Endothelial cell of umbilical vein (primary cell): ENCODE measurements at regions not wholly inside any gene's neighbourhood (a gene's known extent, or its start where the extent isn't known, plus 50 kb on each side); places are given as distances from the start of the nearest gene placed in this dataset.

Experiments used
- BruUV-seq: library from RNA; stranded (reverse); fragments of 400-500 nt; replicated peaks from 2 replicates; lab custom pipeline; 2021; lab: Mats Ljungman, UMichigan
- CTCF ChIA-PET: fragments of 300-600, 350-600 bp; sonication (Branson Sonifier 250); formaldehyde crosslinking; loops from one replicate; lab custom pipeline; 2021; ENCODE audit warnings: antibody characterized with exemption, inconsistent platforms; lab: Charles Lee
- POLR2A ChIA-PET: fragments of 300-600, 350-600 bp; sonication (Branson Sonifier 250); formaldehyde crosslinking; loops from one replicate; lab custom pipeline; 2021; ENCODE audit warnings: antibody characterized with exemption, inconsistent platforms; lab: Charles Lee
- DNase-seq: peaks from one replicate; pipeline ENCODE4 v3.0.0-alpha.2; 2011; ENCODE audit warnings: low read depth, low spot score
- FAIRE-seq: peaks from 2 replicates; lab custom pipeline; 2011; peaks lifted over from hg19 to GRCh38; lab: Jason Lieb, UNC
- H2AFZ ChIP-seq: 2 replicates; pipeline ENCODE4 v1.6.0; 2012; ENCODE audit warnings: low read depth, low read length, control low read depth, inconsistent platforms
- H3K27ac ChIP-seq: 2 replicates; pipeline ENCODE4 v1.5.1; 2011; ENCODE audit warnings: low read depth, mild to moderate bottlenecking, control low read depth, low read length, moderate library complexity; ENCODE audit not compliant: insufficient read depth
- H3K27me3 ChIP-seq, 2 experiments: 2 replicates each; pipeline versions ENCODE4 v1.6.0 to v1.6.1; 2011; ENCODE audit warnings: low read length in 2 of 2, mixed read lengths in 1 of 2; ENCODE audit not compliant: control insufficient read depth in 2 of 2, insufficient read depth in 2 of 2
- H3K36me3 ChIP-seq, 2 experiments: 2 replicates in 1 of 2; 3 replicates in 1 of 2; pipeline ENCODE4 v1.5.1; 2011; ENCODE audit warnings: low read length in 2 of 2, mild to moderate bottlenecking in 1 of 2, moderate library complexity in 1 of 2; ENCODE audit not compliant: control insufficient read depth in 2 of 2, insufficient read depth in 2 of 2; ENCODE audit errors: extremely low read depth in 1 of 2
- H3K4me1 ChIP-seq: 3 replicates; pipeline ENCODE4 v1.5.1; 2011; ENCODE audit warnings: mild to moderate bottlenecking, low read length; ENCODE audit not compliant: control insufficient read depth, insufficient read depth; ENCODE audit errors: extremely low read depth
- H3K4me2 ChIP-seq: 2 replicates; pipeline ENCODE4 v1.6.1; 2011; ENCODE audit warnings: low read length, control low read depth, mixed read lengths; ENCODE audit not compliant: insufficient read depth
- H3K4me3 ChIP-seq, 3 experiments: fragments of 200-600 bp in 1 of 3; sonication (generic), shearing (Covaris generic) in 1 of 3; replicated peaks in 1 of 3; 2 replicates each; pipeline ENCODE4 v1.5.1; 2011 to 2016; ENCODE audit warnings: control low read depth in 3 of 3, low read length in 3 of 3, mild to moderate bottlenecking in 2 of 3, inconsistent platforms in 1 of 3, low read depth in 1 of 3, moderate library complexity in 1 of 3; ENCODE audit not compliant: insufficient read depth in 1 of 3
- H3K79me2 ChIP-seq: 2 replicates; pipeline ENCODE4 v1.6.0; 2012; ENCODE audit warnings: low read length, inconsistent platforms; ENCODE audit not compliant: control insufficient read depth, insufficient read depth
- H3K9ac ChIP-seq: replicated peaks from 2 replicates; pipeline ENCODE3; 2011; ENCODE audit warnings: low read length, control low read depth; ENCODE audit not compliant: insufficient read depth; ENCODE audit errors: extremely low read depth
- H3K9me1 ChIP-seq: replicated peaks from 3 replicates; pipeline ENCODE4 v1.6.0; 2011; ENCODE audit warnings: mild to moderate bottlenecking, low read length; ENCODE audit not compliant: control insufficient read depth, insufficient read depth; ENCODE audit errors: extremely low read depth
- H3K9me3 ChIP-seq: replicated peaks from 2 replicates; pipeline ENCODE4 v1.5.1; 2012; ENCODE audit warnings: low read length, inconsistent platforms; ENCODE audit not compliant: control insufficient read depth, insufficient read depth
- H4K20me1 ChIP-seq: replicated peaks from 2 replicates; pipeline ENCODE3; 2011; ENCODE audit warnings: mild to moderate bottlenecking, low read length; ENCODE audit not compliant: control insufficient read depth, insufficient read depth; ENCODE audit errors: extremely low read depth
- EZH2 ChIP-seq: IDR thresholded peaks from 2 replicates; pipeline ENCODE4 v1.6.1; 2012; ENCODE audit warnings: borderline replicate concordance, low read depth, mild to moderate bottlenecking, moderate library complexity, low read length, inconsistent platforms; ENCODE audit not compliant: severe bottlenecking
- FOS ChIP-seq: IDR thresholded peaks from 2 replicates; pipeline ENCODE4 v1.6.1; 2011; ENCODE audit warnings: mild to moderate bottlenecking, low read length, moderate library complexity, borderline replicate concordance; ENCODE audit not compliant: insufficient read depth
- GATA2 ChIP-seq: IDR thresholded peaks from 2 replicates; pipeline ENCODE4 v1.7.0; 2011; ENCODE audit warnings: low read depth, mild to moderate bottlenecking, moderate library complexity, mixed read lengths, low read length; ENCODE audit not compliant: insufficient read length, insufficient read depth
- JUN ChIP-seq: IDR thresholded peaks from 2 replicates; pipeline ENCODE4 v1.6.1; 2011; ENCODE audit warnings: borderline replicate concordance, low read depth; ENCODE audit not compliant: insufficient read length, insufficient read depth
- MAX ChIP-seq: IDR thresholded peaks from 2 replicates; pipeline ENCODE4 v1.6.1; 2011; ENCODE audit not compliant: insufficient read depth, insufficient read length
- MYC ChIP-seq: IDR thresholded peaks from one replicate; pipeline ENCODE4 v1.6.1; 2011; ENCODE audit warnings: mild to moderate bottlenecking, low read depth, low read length
- POLR2A ChIP-seq: IDR thresholded peaks from 2 replicates; pipeline ENCODE4 v1.6.1; 2012; ENCODE audit warnings: low read depth, mild to moderate bottlenecking, control low read depth, low read length
- POLR2AphosphoS5 ChIP-seq: IDR thresholded peaks from 2 replicates; pipeline ENCODE4 v1.6.1; 2012; ENCODE audit warnings: low read depth, mild to moderate bottlenecking, control low read depth, low read length, moderate library complexity; ENCODE audit not compliant: insufficient read depth
- dilution Hi-C: fragments of 300-500 bp; cut with MboI; formaldehyde crosslinking; loops from one replicate; pipeline ENCODE4 v1.15.0; 2019; ENCODE audit warnings: low sequenced_read_pairs; ENCODE audit not compliant: extremely low pct_ligation_motif_present
- intact Hi-C: fragments of 100-400 bp; cut with micrococcal nuclease; formaldehyde crosslinking; loops from one replicate; pipeline ENCODE4 v1.10.0; 2022
- TF ChIP-seq, protein P1 (sequence below), 2 donors: IDR thresholded peaks; 1 replicate in 1 of 2; 2 replicates in 1 of 2; pipeline ENCODE4 v1.5.1; 2011; ENCODE audit warnings: low read length in 2 of 2, mild to moderate bottlenecking in 2 of 2, moderate library complexity in 2 of 2, control low read depth in 1 of 2, inconsistent platforms in 1 of 2, low read depth in 1 of 2; ENCODE audit not compliant: insufficient read depth in 1 of 2; ENCODE audit errors: extremely low read depth in 1 of 2

- ChIA-PET POLR2A (no interaction called here), CTCF (no interaction called here)
- intact Hi-C loops (no loop called here), dilution Hi-C loops (no loop called here)
- no peak for TF ChIP-seq FOS
- no peak for TF ChIP-seq POLR2AphosphoS5
- no peak for TF ChIP-seq JUN
- TF ChIP-seq GATA2 = no peak
- no peak for TF ChIP-seq MAX
- TF ChIP-seq, protein P1, sequence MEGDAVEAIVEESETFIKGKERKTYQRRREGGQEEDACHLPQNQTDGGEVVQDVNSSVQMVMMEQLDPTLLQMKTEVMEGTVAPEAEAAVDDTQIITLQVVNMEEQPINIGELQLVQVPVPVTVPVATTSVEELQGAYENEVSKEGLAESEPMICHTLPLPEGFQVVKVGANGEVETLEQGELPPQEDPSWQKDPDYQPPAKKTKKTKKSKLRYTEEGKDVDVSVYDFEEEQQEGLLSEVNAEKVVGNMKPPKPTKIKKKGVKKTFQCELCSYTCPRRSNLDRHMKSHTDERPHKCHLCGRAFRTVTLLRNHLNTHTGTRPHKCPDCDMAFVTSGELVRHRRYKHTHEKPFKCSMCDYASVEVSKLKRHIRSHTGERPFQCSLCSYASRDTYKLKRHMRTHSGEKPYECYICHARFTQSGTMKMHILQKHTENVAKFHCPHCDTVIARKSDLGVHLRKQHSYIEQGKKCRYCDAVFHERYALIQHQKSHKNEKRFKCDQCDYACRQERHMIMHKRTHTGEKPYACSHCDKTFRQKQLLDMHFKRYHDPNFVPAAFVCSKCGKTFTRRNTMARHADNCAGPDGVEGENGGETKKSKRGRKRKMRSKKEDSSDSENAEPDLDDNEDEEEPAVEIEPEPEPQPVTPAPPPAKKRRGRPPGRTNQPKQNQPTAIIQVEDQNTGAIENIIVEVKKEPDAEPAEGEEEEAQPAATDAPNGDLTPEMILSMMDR (IDR thresholded peaks at IDR 0.05; ENCODE audit: extremely low read depth in 1 of 2, insufficient read depth in 1 of 2, low read depth in 1 of 2, low read length in 2 of 2) = no peak
- no peak for TF ChIP-seq MYC
- TF ChIP-seq EZH2 = no peak
- no peak for TF ChIP-seq POLR2A
- H2AFZ ChIP-seq = no peak overlapping the region
- no peak overlapping the region for H3K4me2 ChIP-seq
- BruUV-seq = no TSS peak
- H3K27ac ChIP-seq = no peak overlapping the region
- no peak for DNase-seq
- H3K4me3 ChIP-seq = no peak overlapping the region
- no peaks in the 10 kb centered on the region for H3K4me1 ChIP-seq
- no peaks in the 10 kb centered on the region for H3K36me3 ChIP-seq
- H3K27me3 ChIP-seq = no peaks in the 10 kb centered on the region
- no peaks in the 10 kb centered on the region for H4K20me1 ChIP-seq
- H3K9ac ChIP-seq = no peak overlapping the region
- H3K9me3 ChIP-seq = no peaks in the 10 kb centered on the region
- no peaks in the 10 kb centered on the region for H3K9me1 ChIP-seq
- FAIRE-seq = no peak
- no peaks in the 10 kb centered on the region for H3K79me2 ChIP-seq
These were observed 94.6 kb upstream of the PTCH1 start for GRCh38 chr9:95611354-95611753.
